ENCODE measurements at regions not wholly inside any gene's neighbourhood (a gene's known extent, or its start where the extent isn't known, plus 50 kb on each side); places are given as distances from the start of the nearest gene placed in this dataset.

DNA sequence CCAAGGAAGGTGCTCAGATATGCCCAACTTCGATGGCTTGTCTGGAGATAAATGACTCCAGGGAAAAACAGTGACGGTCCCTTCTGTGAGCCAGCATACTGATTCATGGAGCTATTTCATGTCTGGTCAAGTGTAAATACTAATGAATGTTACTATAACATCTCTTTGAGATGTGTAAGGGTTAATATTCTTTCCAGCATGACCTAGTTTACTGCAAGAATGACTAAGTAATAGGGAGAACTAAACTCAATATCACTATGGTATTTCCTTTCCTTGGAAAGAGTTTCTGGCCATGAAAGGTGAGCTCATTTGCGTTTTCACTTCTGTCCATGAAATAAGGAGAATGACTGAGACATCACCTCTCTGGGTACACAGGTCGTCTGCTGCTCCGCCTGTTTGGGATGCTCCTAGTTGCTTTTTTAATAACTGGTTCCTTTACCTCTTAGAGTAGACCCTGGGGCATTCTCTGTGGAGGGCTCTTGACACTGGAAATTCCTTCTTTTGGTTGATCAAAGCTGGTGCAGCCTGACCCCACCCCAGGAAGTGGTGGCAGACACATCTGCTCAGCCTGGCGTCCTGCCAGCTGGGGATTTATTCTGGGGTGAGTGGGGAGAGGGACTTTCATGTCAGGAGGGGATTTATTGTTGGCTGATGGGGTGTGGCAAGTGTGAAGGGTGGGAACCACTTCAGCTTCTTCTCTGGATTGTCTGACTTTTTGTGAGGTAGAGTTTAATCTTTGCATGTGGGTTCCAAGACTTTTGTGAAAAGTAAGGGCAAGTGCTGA is 250.0 kb upstream of the MPDZ start:
- Histone ChIP-seq H3K27ac (no peak overlapping the region), H3K4me3 (no peak overlapping the region), H3K36me3 (no peaks in the 10 kb centered on the region), H3K4me1 (ENCODE audit: insufficient read depth) (no peaks in the 10 kb centered on the region), H3K9me3 (no peaks in the 10 kb centered on the region), H3K27me3 (no peaks in the 10 kb centered on the region)
- intact Hi-C loops (cut with DNase I): loop anchor here in 1 of 4 donors (10.0 kb wide), 1 partner anchor 55 kb away; no protein-coding TSS in a partner anchor
- WGBS, 3 donors: 63 to 74% (median 72%) methylated on average over 6 of the region's 6 CpGs
- TF ChIP-seq EP300 (IDR thresholded peaks at IDR 0.05) (no peak), CTCF (IDR thresholded peaks at IDR 0.05) (no peak), POLR2A (IDR thresholded peaks at IDR 0.05) (no peak)
- no peak for DNase-seq

DNA sequence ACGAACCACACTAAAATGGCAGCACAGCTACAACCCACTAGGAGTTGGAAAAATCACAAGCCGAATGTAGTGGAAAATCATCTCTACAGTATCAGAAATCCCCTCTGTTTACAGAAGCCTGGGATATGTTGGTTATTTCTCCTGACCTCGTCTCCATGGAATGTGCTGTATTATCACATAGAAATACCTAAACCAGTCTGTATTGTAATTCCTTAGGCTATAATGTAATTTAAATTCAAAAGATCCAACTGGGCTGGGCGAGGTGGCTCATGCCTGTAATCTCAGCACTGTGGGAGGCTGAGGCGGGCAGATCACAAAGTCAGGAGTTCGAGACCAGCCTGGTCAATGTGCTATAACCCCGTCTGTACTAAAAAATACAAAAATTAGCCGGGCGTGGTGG is 244.8 kb upstream of the MPDZ start:
- 80 to 85% (median 81%) methylated on average over 9 of the region's 9 CpGs for WGBS, 3 donors
- Histone ChIP-seq H3K4me1 (ENCODE audit: insufficient read depth) (peaks cover 2% of the 10 kb centered on the region), H3K9me3 (no peaks in the 10 kb centered on the region), H3K27me3 (no peaks in the 10 kb centered on the region), H3K36me3 (no peaks in the 10 kb centered on the region), H3K27ac (no peak overlapping the region), H3K4me3 (no peak overlapping the region)
- intact Hi-C loops (cut with DNase I): loop anchor here in 1 of 4 donors (10.0 kb wide), 1 partner anchor 61 kb away; no protein-coding TSS in a partner anchor
- TF ChIP-seq EP300 (IDR thresholded peaks at IDR 0.05) (no peak), CTCF (IDR thresholded peaks at IDR 0.05) (no peak), POLR2A (IDR thresholded peaks at IDR 0.05) (no peak)
- no peak for DNase-seq

GRCh38 chr9:13520069-13520468 is 240.6 kb upstream of the MPDZ start:
- no peaks in the 10 kb centered on the region for H3K9me3 ChIP-seq
- WGBS, 3 donors: 31 to 65% (median 34%) methylated on average over 2 of the region's 2 CpGs
- intact Hi-C loops (cut with DNase I): loop anchor here in 1 of 4 donors (10.0 kb wide), 1 partner anchor 65 kb away; no protein-coding TSS in a partner anchor

GRCh38 chr9:13513716-13514444 is 234.4 kb upstream of the MPDZ start:
- intact Hi-C loops (cut with DNase I): no loop called here
- Histone ChIP-seq H3K27ac (no peak overlapping the region), H3K9me3 (no peaks in the 10 kb centered on the region), H3K4me1 (ENCODE audit: insufficient read depth) (peaks cover 3% of the 10 kb centered on the region), H3K27me3 (no peaks in the 10 kb centered on the region), H3K36me3 (no peaks in the 10 kb centered on the region), H3K4me3 (no peak overlapping the region)
- TF ChIP-seq EP300 (IDR thresholded peaks at IDR 0.05): no peak
- TF ChIP-seq CTCF (IDR thresholded peaks at IDR 0.05): no peak
- no peak for TF ChIP-seq POLR2A (IDR thresholded peaks at IDR 0.05)
- 82 to 90% (median 90%) methylated on average over 16 of the region's 16 CpGs for WGBS, 3 donors
- no peak for DNase-seq

More at GRCh38 chr9:13520069-13520468, 240.6 kb upstream of the MPDZ start:
- Histone ChIP-seq H3K4me1 (ENCODE audit: insufficient read depth) (peaks cover 2% of the 10 kb centered on the region), H3K36me3 (no peaks in the 10 kb centered on the region), H3K27ac (no peak overlapping the region), H3K27me3 (no peaks in the 10 kb centered on the region), H3K4me3 (no peak overlapping the region)
- TF ChIP-seq POLR2A (IDR thresholded peaks at IDR 0.05): no peak
- DNase-seq: no peak
